OCI-LY7 (cell line): ENCODE measurements at regions not wholly inside any gene's neighbourhood (a gene's known extent, or its start where the extent isn't known, plus 50 kb on each side); places are given as distances from the start of the nearest gene placed in this dataset.

Source experiments
- EZH2phosphoT487 ChIP-seq: fragments of 200-600 bp; sonication (generic); IDR thresholded peaks from 2 replicates; pipeline ENCODE4 v1.6.1; 2018; ENCODE audit warnings: low read depth, borderline replicate concordance, mild to moderate bottlenecking, mixed run types, antibody characterized with exemption, low read length, moderate library complexity, mixed read lengths
- TF ChIP-seq, protein P1 (sequence below): fragments of 200-600 bp; sonication (generic); conservative IDR thresholded peaks from 2 replicates; pipeline ENCODE4 v1.5.1; 2014; ENCODE audit warnings: mild to moderate bottlenecking, antibody characterized with exemption, low read length, moderate library complexity, mixed read lengths

DNA sequence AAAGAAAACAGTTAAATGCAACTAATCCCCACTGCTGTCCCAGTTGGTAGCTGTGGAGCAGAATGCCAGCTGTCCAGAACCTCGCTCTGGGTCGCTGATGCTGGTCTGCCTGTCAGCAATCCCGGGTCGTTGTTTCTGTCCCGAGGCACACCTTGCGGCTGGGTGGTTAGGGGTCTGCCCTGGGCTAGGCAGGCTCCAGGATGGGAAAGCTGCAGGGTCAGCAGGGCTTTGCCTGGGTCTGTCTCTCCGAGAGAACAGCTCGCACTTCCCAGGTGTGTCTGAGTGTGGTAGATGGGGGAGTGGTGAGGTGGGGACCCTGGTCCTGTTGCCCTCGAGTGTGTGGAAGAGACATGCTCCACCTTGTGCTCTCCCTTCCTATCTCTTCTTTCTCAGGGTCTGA, 261.2 kb downstream of the CLIC5 start:
- TF ChIP-seq, protein P1, sequence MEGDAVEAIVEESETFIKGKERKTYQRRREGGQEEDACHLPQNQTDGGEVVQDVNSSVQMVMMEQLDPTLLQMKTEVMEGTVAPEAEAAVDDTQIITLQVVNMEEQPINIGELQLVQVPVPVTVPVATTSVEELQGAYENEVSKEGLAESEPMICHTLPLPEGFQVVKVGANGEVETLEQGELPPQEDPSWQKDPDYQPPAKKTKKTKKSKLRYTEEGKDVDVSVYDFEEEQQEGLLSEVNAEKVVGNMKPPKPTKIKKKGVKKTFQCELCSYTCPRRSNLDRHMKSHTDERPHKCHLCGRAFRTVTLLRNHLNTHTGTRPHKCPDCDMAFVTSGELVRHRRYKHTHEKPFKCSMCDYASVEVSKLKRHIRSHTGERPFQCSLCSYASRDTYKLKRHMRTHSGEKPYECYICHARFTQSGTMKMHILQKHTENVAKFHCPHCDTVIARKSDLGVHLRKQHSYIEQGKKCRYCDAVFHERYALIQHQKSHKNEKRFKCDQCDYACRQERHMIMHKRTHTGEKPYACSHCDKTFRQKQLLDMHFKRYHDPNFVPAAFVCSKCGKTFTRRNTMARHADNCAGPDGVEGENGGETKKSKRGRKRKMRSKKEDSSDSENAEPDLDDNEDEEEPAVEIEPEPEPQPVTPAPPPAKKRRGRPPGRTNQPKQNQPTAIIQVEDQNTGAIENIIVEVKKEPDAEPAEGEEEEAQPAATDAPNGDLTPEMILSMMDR, result no peak
- no peak for TF ChIP-seq EZH2phosphoT487
